ENCODE measurements at regions not wholly inside any gene's neighbourhood (a gene's known extent, or its start where the extent isn't known, plus 50 kb on each side); places are given as distances from the start of the nearest gene placed in this dataset.

DNA sequence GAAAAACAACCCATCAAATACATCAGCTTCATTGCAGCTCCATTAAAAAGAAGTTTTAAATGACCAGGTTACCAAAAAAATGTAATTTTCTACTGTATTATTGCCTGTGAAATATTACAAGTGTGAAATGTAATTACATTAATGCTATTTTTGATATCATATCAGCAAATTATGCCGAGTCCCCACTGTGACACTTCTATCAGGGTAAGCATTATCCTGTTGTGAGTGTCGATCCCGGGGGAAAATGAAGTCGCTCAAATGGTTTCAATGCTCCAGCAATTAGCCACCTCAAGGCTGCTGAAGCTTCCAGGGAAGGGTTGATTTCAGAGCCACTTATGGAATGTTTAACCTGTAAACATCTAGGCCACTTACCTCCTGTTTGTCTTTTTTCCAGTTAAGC lies 70.4 kb downstream of the RCN1 start:
- no peak for DNase-seq

DNA sequence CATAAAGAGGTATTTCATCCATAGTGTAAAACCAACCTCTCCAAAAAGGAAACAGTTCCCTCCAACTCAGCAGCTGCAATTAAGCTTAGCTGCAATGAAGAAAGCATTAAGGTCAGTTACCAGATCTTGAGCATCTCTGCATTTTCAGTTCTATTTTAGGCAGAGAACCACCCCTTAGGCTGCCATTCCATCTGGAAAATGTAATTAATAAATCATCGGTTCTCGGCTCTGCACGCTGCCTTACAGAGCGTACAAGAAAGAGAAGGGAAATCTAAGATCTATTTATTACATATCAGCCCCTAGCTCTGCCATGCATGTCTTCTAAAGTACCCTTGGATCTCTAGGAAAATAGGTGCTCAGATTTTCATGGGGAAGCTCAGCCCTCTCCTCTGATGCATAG lies 71.5 kb downstream of the RCN1 start:
- DNase-seq, result no peak

DNA sequence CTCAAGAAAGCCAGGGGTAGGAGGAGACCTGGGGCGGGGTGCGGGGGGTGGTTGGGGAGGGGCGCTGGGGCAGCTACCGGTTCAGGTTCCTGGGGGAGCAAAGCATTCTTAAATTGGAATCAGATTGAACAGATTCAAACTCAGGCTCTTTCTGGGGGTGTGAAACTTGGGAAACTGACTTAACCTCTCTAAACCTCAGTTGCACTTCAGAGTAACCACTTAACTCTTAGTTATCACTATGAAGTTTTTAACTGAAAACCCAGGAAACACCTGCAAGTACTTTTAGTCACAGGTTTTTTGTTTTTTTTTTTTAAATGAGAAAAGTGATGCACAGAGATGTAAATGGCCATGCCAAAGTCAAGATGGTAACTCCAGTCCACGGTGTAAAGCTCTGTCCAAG lies 72.0 kb downstream of the RCN1 start:
- DNase-seq, result no peak

DNA sequence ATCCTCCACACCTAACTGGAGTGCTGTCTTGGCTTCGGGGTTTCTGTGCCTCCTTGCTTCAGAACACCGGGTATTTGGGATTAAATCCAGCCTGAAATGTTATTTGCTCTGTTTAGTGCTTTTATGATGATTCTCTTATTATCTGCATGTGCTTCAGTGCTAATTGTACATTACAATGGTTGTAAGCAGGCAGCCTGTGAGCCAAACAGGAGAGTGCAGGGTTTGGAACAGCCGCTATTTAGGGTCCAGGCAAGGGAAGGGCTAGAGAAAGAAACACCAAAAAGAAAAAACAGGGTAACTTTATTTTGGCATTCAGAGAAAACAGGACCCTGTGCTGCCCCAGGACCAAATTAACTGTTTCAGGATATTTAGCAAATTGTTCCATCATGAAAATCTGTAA lies 72.7 kb downstream of the RCN1 start:
- no peak for DNase-seq

DNA sequence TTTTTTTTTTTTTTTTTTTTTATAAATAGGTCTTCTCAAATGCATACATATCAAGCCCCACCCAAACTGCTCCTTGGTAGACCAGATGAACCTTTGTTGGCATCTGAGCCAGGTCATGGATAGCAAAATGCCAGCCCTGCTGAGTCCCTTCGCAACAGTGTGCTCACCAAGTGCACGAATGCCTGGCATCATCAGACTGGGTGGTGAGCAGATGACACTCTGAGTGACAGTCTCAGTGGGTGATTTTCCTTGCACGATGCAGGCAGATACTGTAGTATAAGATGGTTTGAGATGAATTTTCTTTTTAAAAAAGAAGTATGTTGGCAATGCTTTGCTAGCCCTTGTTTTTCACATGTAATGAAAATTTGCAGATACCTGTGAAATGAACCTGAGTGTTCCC lies 74.0 kb downstream of the RCN1 start:
- DNase-seq, result no peak

DNA sequence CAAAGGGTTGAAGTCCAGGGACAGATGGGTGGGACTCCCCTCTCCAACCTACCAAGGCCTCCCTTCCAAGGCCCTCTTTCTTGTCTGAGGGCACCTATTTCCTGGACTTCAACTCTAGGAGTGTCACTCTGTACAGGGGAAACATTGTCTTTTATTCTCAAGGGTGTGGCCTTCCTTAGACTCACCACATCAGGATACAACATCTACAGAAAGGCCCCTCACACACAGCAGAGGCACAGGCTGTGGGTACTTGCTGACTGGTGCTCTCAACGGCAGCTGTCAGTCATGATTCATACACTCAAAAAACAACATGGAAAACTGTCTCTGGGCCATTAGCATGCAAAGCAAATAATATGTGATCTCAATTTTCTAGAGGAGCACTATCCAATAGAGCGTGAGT lies 78.0 kb downstream of the RCN1 start:
- no peak for DNase-seq

DNA sequence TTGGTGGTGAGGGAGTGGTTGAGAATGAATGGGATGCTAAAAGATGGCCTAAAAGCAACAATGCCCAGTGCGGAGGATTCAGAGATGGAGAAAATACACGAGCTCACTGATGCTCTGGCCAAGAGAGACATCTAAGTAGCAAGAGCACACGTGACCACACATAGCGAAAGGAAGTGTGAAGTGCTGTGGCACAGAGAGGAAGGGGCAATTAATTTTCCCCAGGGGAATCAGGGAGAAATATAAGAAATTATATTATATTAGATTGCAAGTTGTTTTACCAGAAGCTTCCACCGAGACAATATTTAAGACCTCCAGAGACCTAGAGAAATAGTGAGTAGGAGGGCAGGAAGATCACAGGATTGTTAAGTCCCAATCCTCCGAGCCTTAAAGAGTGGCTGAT lies 80.6 kb downstream of the RCN1 start:
- no peak for DNase-seq

DNA sequence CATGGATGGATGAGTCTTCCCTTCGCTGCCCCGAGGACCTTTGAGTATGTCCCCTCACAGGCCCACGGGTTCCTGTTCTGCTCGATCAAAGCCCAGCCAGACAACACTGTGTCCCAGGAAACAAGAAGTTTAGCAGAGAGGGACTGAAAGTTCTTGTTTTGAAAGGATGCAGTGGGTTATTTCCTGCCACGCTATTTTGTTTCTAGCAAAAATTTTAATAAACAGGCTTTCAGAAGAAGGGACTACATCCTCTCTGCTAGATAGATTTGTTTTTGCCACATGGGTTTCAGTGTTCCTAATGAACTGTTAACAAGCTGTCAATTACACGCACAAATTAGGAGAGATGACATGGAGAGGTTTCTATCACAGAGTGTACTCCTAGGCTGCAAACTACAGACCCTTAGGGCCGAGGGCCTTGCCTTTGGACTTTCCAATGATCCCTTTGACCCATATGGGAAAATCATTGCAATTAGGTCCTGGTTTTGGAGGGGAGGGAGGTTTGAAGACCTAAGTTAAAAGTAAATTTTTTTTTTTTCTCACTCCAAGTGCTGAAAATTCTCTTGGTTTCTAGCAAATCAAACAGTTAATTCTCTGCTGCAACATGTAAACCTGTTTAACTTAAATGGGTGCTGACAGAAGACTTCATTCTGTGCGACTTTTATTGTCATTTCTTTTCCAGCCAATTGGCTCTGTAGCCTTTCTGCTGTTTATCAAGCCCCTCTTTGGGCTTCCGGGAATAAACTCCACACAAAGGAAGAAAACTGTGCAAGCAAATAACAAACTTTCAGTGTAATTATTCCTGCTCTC lies 81.4 kb downstream of the RCN1 start:
- DNase-seq, result no peak

DNA sequence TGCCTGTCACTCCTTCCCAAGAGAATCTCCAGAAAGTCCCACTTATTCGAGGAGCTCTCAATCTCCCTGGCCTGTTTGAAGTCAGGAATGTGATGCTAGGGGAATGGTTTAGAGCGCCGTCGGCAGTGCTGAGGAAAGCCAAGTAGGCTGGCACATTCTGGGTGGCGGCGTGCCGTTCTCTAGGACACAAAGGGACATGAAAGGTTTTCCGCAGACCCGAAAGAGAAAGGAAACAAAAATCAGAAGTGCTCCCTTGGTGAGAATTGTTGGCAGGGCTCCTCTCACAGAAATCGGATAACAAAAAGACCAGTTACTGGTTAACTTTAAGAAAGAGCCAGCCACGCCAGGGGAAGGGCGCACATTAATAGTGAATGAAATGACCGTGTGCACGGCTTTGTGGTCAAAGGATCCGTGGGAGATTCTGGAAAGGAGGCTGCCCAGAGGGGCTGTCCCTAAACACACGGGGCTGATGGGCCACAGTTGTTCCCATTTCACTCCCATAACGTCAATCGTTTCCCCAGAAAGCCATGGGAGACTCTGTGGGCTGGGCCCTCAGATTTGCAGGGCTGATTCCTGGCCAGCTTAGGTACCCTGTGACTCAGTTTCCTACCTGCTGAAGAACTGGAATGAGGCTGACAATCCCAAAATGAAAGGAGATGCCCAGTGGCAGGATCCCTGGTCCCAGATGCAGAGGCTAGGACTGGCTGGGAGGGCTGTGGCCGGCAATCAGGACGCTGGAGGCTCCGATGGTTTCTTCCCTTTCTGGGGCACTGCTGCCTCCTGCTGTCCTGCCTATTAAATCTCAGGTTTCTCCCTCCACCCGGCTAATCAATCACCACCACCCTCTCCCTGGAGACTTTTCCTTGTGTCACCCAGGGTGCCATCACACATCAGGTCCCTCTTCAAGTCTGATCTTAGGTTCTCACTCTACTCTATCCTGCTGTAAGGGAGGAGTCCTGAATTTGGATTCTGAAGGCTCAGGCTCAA lies 82.3 kb downstream of the RCN1 start:
- peak; percentile 63 for DNase-seq

DNA sequence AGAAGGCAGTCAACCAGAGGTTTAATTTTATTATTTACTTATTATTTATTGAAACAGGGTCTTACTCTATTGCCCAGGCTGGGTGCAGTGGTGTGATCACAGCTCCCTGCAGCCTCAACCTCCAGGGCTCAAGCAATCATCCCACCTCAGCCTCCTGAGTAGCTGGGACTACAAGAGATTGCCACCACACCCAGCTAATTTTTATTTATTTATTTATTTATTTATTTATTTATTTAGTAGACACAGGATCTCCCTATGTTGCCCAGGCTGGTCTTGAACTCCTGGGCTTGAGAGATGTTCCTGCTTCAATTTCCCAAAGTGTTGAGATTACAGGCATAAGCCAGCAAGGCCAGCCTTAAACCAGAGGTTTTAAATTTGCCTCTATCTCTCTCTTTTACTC lies 83.1 kb downstream of the RCN1 start:
- no peak for DNase-seq

DNA sequence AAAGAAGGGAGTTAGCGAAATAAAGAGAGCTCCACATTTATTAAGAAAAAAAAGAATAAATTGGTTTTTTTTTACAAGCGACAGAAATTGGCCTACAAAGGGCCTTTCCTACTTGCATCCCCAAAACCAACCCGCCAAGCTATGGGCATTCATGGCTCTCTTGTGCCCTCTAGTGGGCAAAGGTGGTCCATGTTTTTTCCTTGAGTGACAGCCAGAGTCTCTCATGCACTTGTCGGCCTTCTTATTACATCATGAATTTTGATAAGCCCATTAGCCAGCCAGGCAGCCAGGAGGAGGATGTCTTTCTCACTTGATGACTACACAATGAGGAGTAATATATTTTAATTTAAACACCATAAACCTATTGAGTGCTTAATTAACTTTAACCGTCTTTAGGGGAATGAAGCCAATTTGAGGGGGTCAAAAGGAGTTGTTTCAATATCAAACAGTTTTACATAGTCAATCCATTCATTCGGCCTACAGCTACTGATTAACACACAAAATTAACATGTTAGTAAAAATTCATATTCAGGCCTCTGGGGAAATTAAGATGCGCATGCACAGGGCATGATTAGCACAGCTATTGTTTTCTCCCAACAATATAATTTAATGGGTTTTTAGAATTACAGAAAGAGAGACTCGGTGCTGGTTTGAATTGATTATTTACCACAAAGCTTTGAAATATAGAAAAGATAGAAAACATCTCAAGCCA lies 85.5 kb downstream of the RCN1 start:
- peak; percentile 76 for DNase-seq

DNA sequence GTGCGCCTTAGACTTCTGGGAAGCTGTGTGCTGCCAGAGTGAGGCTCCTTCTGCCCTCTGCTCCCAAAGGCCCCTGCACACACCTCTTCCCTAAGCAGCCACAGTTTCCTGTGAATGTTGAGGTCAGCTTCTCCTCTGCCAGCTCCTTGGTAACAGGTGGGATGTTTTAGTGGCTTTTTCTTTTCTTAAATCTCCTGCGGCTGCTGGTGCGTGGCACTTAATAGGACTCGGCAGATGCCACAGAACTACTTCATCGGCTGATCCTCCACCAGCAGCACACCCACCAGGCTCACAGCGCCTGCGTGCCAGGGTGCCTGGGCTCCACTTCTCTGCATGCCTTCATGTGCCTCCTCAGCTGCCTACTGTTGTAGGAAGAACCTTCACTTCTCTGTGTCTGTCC lies 87.8 kb downstream of the RCN1 start:
- no peak for DNase-seq

DNA sequence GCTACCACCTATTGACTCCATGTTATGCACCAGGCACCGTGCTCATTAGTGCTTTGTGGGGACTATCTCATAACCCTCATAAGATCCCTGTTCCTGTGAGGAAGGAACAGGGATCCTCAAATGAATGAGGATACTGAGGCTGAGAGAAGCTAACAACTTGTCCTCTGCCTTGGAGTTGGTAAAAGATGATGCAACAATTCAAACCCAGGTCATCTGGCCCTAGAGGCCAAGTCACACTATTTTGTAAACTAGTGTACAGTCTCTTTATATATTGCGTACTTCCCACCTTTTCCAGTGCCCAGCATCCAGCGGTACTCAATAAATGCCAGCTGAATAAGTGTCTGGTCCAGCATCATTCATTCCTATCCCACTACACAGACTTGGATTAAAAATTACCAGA lies 92.6 kb downstream of the RCN1 start:
- DNase-seq, result no peak

DNA sequence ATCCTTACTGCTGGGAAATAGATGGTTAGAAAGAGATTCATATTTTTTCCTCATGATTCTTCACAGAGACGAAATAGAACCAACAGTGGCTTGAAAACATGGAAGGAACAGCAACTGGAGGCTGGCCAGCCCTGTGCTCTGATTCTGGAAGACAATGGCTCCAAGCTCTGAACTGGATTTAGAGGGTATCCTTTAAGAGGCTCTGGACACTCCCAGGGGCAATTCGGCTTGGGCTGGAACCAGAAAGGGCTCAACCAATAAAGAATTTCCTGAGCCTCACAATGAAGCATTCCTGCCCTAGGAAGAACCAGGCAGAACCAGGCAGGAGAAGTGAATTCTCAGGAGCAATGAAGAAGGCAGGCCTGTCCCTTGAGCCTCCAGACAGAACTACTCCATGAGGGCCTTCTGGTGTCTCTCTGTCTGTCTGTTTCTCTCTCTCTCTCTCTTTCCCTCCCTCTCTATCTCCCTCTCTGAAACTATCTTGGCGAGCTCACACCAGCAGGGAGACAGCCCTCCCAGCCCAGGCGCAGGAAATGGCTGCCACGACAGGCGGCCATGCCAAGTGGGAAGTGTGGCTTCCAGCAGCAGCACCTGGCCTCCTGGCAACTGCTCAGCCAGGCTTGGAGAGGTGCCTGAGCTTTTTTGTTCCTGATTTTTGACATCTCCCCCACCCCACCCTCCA lies 93.3 kb downstream of the RCN1 start:
- no peak for DNase-seq

DNA sequence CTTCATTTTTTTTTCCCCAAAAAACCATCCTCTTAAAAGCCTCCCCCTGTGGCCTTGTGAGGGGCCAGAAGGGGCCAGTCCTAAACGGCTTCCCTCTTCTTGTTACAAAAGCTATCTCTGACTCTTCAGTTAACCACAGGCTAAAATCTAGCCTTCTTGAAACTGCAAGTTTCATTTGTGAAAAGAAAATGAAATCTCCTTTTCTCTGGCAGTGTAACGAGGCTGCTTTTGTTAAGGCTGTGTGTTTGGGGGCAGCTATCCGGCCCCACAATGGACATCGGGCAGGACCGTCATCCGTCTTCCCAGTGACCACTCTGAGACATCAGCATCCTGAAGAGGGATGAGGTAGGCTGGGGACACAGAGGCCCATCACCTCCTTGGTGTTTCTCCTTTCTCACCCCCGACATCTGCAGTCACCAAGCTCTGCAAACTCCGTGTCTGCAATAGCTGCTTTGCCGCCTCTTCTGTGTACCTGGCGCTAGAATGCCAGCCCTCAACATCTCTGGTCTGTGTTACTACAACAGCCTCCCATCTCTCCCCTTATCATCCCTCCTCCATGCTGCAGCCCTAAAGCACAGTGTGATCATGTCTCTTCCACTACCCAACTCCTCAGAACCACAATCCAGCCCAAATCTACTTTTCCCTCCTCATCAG lies 94.0 kb downstream of the RCN1 start:
- DNase-seq, result no peak

DNA sequence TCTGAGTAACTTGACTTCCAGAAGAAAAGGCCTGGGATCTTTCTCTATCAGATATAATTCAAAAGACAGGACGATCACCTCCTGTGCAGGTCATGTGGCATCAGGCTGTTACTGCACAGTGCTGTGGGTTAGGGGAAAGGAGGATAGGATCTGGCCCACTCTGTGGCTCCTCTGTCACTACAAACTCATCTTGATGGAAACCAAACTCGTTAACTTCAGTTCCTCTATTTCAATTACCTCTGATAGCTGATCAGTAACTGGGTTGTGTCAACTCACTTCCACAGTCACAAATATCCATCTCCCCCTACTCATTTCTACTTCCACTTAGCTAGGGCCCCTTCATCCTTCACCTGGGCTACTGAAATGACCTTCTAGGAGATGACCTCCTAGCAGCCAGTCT lies 95.2 kb downstream of the RCN1 start:
- no peak for DNase-seq

DNA sequence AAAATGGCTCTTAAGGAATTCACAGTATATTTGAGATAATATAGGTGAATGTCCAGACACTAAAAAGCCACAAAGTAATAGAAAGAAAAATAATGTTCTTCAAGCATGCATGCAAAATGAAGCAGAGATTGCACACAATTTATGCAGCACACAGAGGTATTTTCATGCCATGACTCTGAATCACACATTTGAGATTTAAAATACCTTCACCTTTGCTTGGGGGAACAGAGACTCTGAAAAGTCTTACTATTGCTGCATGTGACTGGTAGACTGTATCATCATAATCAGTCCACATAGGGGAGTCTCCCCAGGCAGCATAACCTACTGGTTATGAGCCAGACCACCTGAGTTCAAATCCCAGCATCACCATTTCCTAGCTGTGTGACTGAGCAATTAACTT lies 96.2 kb downstream of the RCN1 start:
- no peak for DNase-seq

DNA sequence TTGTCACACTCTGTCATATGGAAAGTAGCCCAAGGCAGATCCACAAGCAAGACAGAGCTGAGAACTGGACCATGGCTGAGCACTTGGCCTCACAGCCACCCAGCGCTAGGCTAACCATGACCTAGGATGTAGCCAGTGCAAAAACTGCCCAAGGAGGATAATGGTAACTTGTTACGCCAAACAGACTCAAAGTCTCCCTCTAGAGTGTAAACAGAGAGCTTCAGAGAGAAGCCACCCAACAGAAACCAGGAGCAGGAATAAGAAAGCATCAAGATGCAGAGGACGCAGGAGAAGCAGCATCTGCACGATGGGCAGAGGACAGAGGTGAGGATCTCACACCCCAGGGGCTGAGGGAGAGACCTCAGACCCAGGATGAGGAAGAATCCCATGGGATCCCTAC lies 97.9 kb downstream of the RCN1 start:
- DNase-seq, result no peak

DNA sequence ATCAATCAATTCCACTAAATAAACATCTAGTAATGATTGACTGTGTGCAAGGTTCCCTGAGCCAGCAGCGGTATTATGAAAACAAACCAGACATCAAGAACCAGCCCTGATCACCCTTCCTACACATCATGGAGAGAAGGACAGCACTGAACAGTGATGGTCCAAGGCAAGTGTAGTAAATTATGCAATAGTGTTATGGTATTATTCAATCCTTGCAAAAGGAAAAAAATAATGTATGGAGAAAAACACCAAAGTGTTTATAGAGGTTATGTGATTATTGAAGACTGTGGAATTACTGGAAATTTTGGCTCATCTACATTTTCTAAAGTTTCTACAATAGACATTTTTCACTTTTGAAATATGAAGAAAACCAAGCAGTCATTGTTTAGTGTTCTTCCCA lies 105.3 kb downstream of the RCN1 start:
- DNase-seq, result no peak

DNA sequence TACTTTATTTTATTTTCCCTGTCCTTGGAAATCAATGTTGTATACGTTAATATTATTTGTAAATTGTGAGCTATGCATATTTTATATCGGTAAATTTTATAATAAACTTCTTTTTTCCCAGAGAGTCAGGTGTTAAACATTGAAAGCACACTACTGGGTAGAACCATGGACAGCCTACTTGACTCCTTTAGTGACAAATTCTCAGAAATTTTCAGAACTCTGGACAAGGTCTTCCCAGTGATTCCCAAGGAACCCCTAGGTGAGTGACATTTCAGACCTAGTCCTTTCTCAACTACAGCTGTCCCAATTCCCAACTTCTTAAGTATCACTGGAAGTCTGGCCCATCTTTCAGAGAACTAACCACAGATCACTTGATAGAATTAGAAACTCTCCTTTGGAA lies 107.2 kb downstream of the RCN1 start:
- DNase-seq, result no peak

DNA sequence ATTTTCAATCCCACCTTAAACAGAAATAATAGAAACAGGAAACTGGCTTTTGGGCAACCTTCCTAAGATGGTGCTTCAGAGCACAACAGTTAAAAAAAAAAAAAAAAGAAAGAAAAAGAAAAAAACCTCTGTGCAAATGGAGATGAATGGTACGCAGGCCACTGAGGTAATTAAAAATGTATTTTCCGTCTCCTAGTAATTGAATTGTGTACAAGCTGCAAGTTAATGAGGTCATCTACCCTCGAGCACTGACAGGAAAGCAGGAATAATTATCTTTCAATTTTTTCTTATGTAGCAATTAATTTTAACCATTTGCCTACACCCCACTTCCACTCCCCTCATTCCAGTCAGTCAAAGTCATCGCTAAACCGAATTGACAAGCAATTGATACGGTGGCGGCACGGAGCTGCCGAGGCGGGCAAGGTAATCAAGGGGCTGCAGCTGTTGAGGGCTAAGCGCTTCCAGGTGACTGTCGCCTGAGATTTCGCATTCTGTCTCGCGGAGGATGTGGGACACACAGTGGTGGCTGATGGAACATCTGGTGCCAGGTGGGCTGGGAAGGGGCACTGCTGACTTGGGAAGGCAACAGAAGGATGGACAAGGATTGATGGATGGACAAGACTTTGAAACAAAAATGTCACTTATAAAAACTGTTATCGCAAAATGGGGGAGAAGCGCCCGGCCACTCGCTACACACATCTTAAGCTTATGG lies 109.4 kb downstream of the RCN1 start:
- DNase-seq, result no peak

DNA sequence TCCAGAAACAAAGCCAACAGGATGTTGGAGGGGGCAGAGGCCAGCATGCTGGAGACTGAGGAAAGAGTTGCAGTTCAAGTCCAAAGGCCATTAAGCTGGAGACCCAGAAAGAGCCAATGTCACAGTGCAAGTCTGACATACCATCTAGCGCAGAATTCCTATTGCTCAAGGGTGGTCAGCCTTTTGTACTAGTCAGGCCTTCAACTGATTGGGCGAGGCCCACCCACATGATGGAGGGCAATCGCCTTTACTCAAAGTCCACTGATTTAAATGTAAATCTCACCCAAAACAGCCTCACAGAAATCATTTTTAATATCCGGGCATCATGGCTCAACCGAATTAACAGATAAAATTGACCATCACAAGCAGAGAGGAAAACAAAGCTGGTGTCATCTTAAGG lies 113.9 kb downstream of the RCN1 start:
- no peak for DNase-seq
